GM21717 (cell line): ENCODE measurements at regions not wholly inside any gene's neighbourhood (a gene's known extent, or its start where the extent isn't known, plus 50 kb on each side); places are given as distances from the start of the nearest gene placed in this dataset.

Experiments
- ATAC-seq: cut with Tn5 transposase; IDR thresholded peaks from one replicate; pipeline ENCODE4 v1.9.1; 2021; ENCODE audit warnings: mild to moderate bottlenecking, moderate library complexity; ENCODE audit not compliant: unreplicated experiment

DNA sequence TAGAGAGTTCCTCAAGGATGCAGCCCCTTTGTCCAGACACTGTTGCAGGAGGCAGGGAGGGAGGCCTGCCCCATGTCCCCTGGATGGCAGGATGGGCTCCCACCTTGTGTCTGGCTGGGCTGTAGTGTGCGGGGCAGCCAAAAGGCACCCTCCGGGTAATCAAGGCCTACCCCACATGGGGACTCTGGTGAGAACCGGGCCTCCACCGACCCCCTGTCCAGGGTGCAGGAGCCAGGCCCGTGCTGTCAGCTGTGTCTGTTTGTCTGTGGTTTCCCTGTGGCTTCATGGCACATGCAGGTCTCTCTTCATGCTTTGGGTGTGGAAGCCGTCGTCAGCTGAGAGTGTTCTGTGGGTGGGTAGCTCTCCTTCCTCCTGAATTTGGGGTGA is 1240.9 kb downstream of the BRD1 start:
- no peak for ATAC-seq

- ATAC-seq, result no peak
Measured at GRCh38 chr22:48585916-48586798, 1241.5 kb downstream of the BRD1 start.

DNA sequence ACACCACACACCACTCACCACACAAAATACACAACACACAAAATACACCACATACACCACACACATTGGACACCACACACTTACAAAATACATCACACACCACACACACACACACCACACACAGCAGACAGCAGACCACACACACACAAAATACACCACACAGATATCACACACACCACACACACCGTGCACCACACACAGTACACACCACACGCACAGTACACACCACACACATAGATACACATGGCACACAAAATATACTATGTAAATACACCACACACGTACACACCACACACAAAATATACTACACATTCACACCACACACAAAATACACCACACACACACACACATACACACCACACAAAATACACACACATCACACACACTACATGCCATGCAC is 1243.5 kb downstream of the BRD1 start:
- ATAC-seq, result no peak

DNA sequence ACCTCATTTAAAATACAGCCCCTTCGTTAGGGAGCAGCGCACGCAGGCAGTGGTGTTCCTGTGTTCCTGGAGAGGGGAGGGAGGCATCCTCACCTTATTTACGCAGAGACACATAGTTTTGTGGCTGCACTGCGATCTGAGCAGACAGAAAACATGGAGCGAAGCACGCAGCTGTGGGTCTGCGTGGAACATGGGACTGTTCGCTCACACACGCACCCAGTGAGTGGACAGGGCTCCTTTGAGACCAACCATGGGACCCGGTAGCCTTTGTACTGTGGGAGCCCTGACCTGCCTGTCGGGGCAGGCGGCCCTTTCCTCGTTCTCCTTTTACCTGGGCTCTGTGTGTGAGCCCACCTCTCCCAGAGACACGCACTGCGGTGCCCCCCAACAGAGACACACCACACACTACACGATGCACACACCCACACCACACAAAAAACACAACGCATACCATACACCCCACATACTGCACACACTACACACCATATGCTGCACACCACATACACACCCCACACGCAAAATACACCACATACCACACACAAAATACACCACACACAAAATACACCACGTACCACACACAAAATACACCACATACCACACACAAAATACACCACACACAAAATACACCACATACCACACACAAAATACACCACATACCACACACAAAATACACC is 1245.7 kb downstream of the BRD1 start:
- ATAC-seq, result no peak

DNA sequence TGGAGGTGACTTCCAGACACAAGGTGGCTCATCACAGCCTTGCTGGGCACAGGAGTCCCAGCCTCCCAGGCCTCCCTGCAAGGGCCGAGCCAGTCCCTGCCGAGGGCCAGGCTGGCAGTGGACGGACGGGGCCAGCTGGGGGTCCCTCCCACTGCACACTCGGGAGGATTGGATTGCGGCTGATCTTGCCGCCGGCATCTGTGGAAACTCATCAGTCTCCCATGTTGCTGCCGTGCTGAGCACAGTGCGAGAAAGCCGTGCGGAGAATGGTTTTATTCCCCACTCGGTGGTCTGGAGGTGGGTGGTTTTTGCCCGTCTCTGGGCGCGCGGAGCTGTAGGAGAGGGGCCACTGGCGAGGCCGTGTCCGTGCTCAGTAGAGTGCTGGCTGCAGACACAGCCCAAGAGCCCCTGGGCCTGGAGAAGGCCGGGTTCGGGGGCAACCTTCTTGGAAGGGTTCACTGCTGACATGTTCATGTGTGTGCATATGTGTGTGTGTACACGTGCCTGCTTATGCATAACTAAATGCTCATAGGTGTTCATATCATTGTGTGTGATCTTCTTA is 1246.4 kb downstream of the BRD1 start:
- no peak for ATAC-seq

DNA sequence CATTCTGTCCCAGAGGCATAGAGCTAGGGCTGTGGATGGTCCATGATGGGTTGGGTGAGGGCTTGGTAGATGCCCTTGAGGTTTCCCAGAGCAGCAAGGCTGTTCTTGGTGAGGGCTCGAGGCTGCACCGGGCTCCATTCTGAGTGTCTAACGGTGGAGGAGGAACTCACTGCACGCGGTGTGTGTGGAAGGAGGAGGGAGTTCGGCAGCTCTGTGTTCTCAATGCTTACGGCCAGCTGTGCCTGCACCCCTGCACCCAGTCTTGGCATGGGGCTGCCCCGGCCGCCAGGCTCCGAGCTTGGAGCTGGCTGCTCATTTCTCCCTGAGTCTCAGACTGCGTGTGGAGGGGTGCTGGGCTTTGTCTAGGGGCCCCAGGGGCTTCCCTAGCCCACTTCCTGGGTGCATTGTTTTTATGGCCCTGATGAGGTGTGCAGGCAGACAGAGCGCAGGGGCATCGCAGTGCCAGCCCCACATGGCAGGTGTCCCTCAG is 1247.1 kb downstream of the BRD1 start:
- ATAC-seq, result no peak

- ATAC-seq, result no peak
Measured at GRCh38 chr22:48579928-48580309, 1247.8 kb downstream of the BRD1 start.

DNA sequence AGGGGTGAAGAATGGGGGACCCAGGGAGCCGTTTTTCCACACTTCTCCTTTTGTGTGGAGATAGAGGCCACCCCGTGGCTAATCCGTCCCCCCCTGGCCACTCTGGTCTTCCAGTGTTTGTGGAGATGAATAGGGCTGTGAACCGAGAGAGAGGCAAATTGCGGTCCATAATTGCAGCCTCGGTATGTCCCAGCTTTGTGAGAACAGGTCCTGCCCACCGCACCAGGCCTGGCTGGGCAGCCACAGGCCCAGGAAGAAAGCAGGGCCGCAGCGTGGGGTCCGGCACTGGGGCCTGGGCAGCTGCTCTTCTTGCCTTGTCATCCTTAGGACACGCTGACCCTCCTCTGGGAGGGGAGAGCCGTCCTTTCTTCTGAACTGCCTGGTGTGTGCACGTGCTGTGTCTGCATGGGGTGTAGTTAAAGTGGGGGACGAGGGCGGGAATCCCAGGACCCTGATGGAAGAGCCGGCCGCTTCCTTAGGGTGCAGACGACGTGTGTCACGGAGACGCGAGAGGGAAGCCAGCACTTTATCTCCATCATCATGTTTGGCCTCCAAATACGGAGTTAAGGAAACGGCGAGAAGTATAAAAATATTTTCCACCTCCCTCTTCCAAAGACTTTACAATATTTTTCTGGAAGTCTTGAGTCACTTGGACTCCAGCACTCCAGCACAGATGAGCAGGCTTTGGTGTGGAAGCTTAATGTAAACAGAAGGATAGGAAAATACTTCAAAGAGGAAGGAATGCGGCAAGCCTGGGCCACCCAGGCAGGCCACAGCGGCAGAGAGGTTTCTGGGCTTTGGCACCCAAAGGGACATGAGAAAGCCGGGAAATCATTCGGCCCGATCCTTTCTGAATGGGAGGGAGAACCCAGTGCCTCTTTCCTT is 1248.4 kb downstream of the BRD1 start:
- no peak for ATAC-seq

GRCh38 chr22:48578138-48579042 is 1249.3 kb downstream of the BRD1 start:
- no peak for ATAC-seq

DNA sequence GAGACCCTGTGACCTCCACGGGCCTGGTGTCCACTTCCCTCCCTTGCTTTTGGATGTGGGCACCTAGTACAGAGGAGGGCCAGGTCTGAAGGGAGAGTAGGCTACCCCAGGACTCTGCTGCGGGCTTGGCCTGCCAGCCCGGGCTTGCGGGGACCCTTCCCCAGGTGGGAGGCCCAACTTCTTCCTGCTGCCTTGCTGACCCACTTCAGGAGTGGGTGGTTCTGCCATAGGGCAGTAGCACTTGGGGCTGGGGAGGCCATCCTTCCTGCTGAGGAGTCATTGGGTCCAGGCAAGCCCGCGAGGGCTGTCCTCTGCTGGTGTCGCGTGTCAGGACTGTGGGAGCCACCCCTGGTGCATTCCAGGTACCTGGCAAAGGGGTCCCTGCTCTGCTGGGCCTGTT is 1250.0 kb downstream of the BRD1 start:
- no peak for ATAC-seq

GRCh38 chr22:48577014-48577690 is 1250.5 kb downstream of the BRD1 start:
- no peak for ATAC-seq

GRCh38 chr22:48576333-48577013 is 1251.2 kb downstream of the BRD1 start:
- no peak for ATAC-seq

- ATAC-seq, result no peak
Measured at GRCh38 chr22:48575618-48576332, 1251.9 kb downstream of the BRD1 start.

DNA sequence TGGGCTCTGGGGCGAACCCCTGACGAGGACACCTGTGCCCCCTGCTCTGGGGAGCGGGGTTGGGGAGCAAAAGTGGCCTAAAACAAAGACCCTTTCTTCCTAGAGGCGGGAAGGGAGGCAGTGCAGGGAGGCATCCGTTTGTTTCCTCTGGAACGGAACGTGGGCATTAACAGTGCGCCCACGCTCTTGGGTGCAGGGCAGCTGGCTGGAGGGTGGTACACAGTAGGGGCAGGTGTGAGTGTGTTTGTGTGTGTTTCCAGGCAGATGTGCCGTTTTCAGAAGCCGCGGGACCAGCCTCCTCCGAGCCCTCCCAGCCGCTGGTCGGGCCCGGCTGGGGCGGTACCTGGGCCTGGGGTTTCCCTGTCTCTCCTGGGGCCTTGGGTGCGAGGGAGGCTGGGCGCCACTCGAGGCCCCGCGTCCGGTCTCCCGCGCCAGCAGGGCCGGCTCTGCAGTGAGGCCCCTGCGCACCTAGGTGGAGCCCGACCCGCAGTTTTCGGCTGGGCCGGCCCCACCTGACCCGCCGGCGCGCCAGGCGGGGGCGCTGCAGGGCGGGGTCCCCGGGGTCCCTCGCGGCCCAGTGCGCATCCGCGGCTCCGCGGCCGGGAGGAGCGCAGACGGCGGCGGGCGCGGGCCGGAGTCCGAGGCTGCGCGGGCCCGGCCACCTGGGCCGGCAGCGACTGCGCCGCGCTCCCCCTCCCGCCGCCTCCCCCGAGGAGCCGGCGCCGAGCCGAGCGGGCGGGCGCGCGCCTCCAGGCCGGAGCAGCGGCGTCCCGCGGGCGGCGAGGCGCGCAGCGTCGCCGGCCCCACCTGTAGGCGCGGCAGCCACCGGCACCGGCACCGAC is 1252.7 kb downstream of the BRD1 start:
- no peak for ATAC-seq

- ATAC-seq, result no peak
Measured at GRCh38 chr22:48573766-48574165, 1253.9 kb downstream of the BRD1 start.

GRCh38 chr22:48572951-48573350 is 1254.7 kb downstream of the BRD1 start:
- ATAC-seq, result no peak

GRCh38 chr22:48570912-48571311 is 1256.8 kb downstream of the BRD1 start:
- ATAC-seq, result no peak
